CD14-positive monocyte (primary cell): ENCODE measurements at regions not wholly inside any gene's neighbourhood (a gene's known extent, or its start where the extent isn't known, plus 50 kb on each side); places are given as distances from the start of the nearest gene placed in this dataset.

ENCODE experiments used
- DNase-seq, 3 donors: peaks; one replicate each; pipeline ENCODE4 v3.0.0-alpha.2; 2011 to 2022
- H2AFZ ChIP-seq: 2 replicates; pipeline ENCODE4 v1.6.0; 2012; ENCODE audit warnings: mild to moderate bottlenecking, low read depth, low read length, inconsistent platforms; ENCODE audit not compliant: insufficient read depth, poor library complexity, severe bottlenecking
- H3K27ac ChIP-seq, 2 donors: 1 replicate in 1 of 2; 2 replicates in 1 of 2; pipeline ENCODE4 v1.5.1; 2012 to 2013; ENCODE audit warnings: low read length in 2 of 2, control low read depth in 1 of 2, inconsistent platforms in 1 of 2, low read depth in 1 of 2, mild to moderate bottlenecking in 1 of 2
- H3K27me3 ChIP-seq, 2 donors: one replicate each; pipeline versions ENCODE4 v1.6.0 to v1.6.1; 2011 to 2013; ENCODE audit warnings: low read length in 2 of 2; ENCODE audit not compliant: control insufficient read depth in 2 of 2, insufficient read depth in 2 of 2
- H3K36me3 ChIP-seq, 2 donors: replicated peaks in 1 of 2; 1 replicate in 1 of 2; 2 replicates in 1 of 2; pipeline versions ENCODE4 v1.5.1 to v1.6.1; 2012 to 2013; ENCODE audit warnings: low read length in 2 of 2, control low read depth in 1 of 2, inconsistent platforms in 1 of 2, mild to moderate bottlenecking in 1 of 2; ENCODE audit not compliant: insufficient read depth in 2 of 2, control insufficient read depth in 1 of 2
- H3K4me1 ChIP-seq, 2 donors: 1 replicate in 1 of 2; 2 replicates in 1 of 2; pipeline versions ENCODE4 v1.5.1 to v1.6.1; 2012 to 2013; ENCODE audit warnings: low read length in 2 of 2, control low read depth in 1 of 2, inconsistent platforms in 1 of 2, mild to moderate bottlenecking in 1 of 2, moderate library complexity in 1 of 2; ENCODE audit not compliant: insufficient read depth in 2 of 2, control insufficient read depth in 1 of 2
- H3K4me2 ChIP-seq: replicated peaks from 2 replicates; pipeline ENCODE3; 2012; ENCODE audit warnings: low read length, moderate library complexity, mild to moderate bottlenecking; ENCODE audit not compliant: poor library complexity, severe bottlenecking; ENCODE audit errors: extremely low read depth
- H3K4me3 ChIP-seq, 3 experiments: fragments of 200-600 bp in 1 of 3; sonication (generic) in 1 of 3; replicated peaks in 1 of 3; 1 replicate in 2 of 3; 2 replicates in 1 of 3; pipeline ENCODE4 v1.5.1; 2011 to 2013; ENCODE audit warnings: low read length in 3 of 3, mild to moderate bottlenecking in 3 of 3, control low read depth in 2 of 3, low read depth in 2 of 3, inconsistent platforms in 1 of 3, moderate library complexity in 1 of 3
- H3K79me2 ChIP-seq: 2 replicates; pipeline ENCODE4 v1.6.0; 2012; ENCODE audit warnings: mild to moderate bottlenecking, control low read depth, inconsistent platforms, low read length, moderate library complexity; ENCODE audit not compliant: insufficient read depth
- H3K9ac ChIP-seq: 2 replicates; pipeline ENCODE4 v1.6.0; 2017; ENCODE audit warnings: low read length, mild to moderate bottlenecking; ENCODE audit not compliant: insufficient read depth, poor library complexity, severe bottlenecking
- H3K9me3 ChIP-seq, 2 donors: replicated peaks in 1 of 2; 1 replicate in 1 of 2; 2 replicates in 1 of 2; pipeline versions ENCODE4 v1.5.1 to v1.6.1; 2012 to 2013; ENCODE audit warnings: low read length in 2 of 2, control low read depth in 1 of 2; ENCODE audit not compliant: control insufficient read depth in 1 of 2, insufficient read depth in 1 of 2
- H4K20me1 ChIP-seq: 2 replicates; pipeline ENCODE4 v1.6.0; 2012; ENCODE audit warnings: mild to moderate bottlenecking, low read length, control low read depth, moderate library complexity; ENCODE audit not compliant: insufficient read depth
- H3K27ac Mint-ChIP-seq, 7 donors: one replicate each; pipeline ENCODE4 v1.8.0; 2020; ENCODE audit warnings: mild to moderate bottlenecking in 7 of 7, mixed read lengths in 7 of 7, moderate library complexity in 6 of 7, inconsistent platforms in 2 of 7
- H3K27me3 Mint-ChIP-seq, 3 donors: one replicate each; pipeline ENCODE4 v1.8.0; 2021 to 2022; ENCODE audit warnings: low read depth in 3 of 3, mild to moderate bottlenecking in 3 of 3, mixed read lengths in 3 of 3, moderate library complexity in 3 of 3, inconsistent platforms in 1 of 3
- H3K36me3 Mint-ChIP-seq, 2 donors: one replicate each; pipeline ENCODE4 v1.8.0; 2020; ENCODE audit warnings: mixed read lengths in 2 of 2, inconsistent platforms in 1 of 2, mild to moderate bottlenecking in 1 of 2
- H3K4me1 Mint-ChIP-seq: one replicate; pipeline ENCODE4 v1.8.0; 2020; ENCODE audit warnings: mild to moderate bottlenecking, mixed read lengths
- H3K4me3 Mint-ChIP-seq, 2 donors: one replicate each; pipeline ENCODE4 v1.8.0; 2020; ENCODE audit warnings: mild to moderate bottlenecking in 2 of 2, mixed read lengths in 2 of 2, moderate library complexity in 1 of 2
- H3K9me3 Mint-ChIP-seq, 7 donors: one replicate each; pipeline ENCODE4 v1.8.0; 2020 to 2022; ENCODE audit warnings: mixed read lengths in 7 of 7, mild to moderate bottlenecking in 6 of 7, moderate library complexity in 6 of 7, inconsistent platforms in 2 of 7
- CTCF ChIP-seq: fragments of 200-600 bp; IDR thresholded peaks from one replicate; pipeline ENCODE4 v1.8.0; 2022; ENCODE audit warnings: antibody characterized with exemption, mild to moderate bottlenecking
- WGBS: methylation state at CpG from one replicate; pipeline ENCODE4 v1.1.5; 2013; ENCODE audit warnings: missing lambda C conversion rate; ENCODE audit not compliant: insufficient coverage; 5-methylcytosine and 5-hydroxymethylcytosine counted together
- intact Hi-C, 2 donors: fragments of 100-400 bp; cut with micrococcal nuclease; formaldehyde crosslinking; loops; one replicate each; pipeline versions ENCODE4 v1.15.0 to v1.15.1; 2023

- no peaks in the 10 kb centered on the region for H3K4me1 ChIP-seq
- H3K4me2 ChIP-seq, result no peak overlapping the region
- no peak overlapping the region for H2AFZ ChIP-seq
- no peaks in the 10 kb centered on the region for H3K79me2 ChIP-seq
- no peaks in the 10 kb centered on the region for H3K36me3 ChIP-seq
- H3K9me3 ChIP-seq, result peaks cover 0 to 4% of the 10 kb centered on the region in 2 donors
- no peaks in the 10 kb centered on the region for H3K36me3 Mint-ChIP-seq
- peaks cover 0 to 2% (median 0%) of the 10 kb centered on the region in 3 donors for H3K27me3 Mint-ChIP-seq
- no peaks in the 10 kb centered on the region for H4K20me1 ChIP-seq
- intact Hi-C loops, result no loop called here
- no peak for TF ChIP-seq CTCF
- H3K4me1 Mint-ChIP-seq, result no peaks in the 10 kb centered on the region
- no peak overlapping the region for H3K27ac ChIP-seq
- no peak overlapping the region for H3K27ac Mint-ChIP-seq
- H3K27me3 ChIP-seq, result no peaks in the 10 kb centered on the region
- H3K4me3 ChIP-seq, result no peak overlapping the region
- WGBS, result 100% methylated on average over 1 of the region's 3 CpGs
- no peak overlapping the region for H3K4me3 Mint-ChIP-seq
- H3K9ac ChIP-seq, result no peak overlapping the region
- H3K9me3 Mint-ChIP-seq, result peaks cover 2 to 18% (median 12%) of the 10 kb centered on the region in 7 donors
- DNase-seq, result no peak
These were observed 211.4 kb upstream of the DDX18 start for GRCh38 chr2:117603060-117603459.

- Histone ChIP-seq H4K20me1 (no peaks in the 10 kb centered on the region), H3K4me3 (no peak overlapping the region), H3K36me3 (no peaks in the 10 kb centered on the region), H3K4me1 (no peaks in the 10 kb centered on the region), H3K9ac (no peak overlapping the region), H2AFZ (no peak overlapping the region), H3K27me3 (no peaks in the 10 kb centered on the region), H3K27ac (no peak overlapping the region), H3K79me2 (no peaks in the 10 kb centered on the region), H3K4me2 (no peak overlapping the region), H3K9me3 (peaks cover 0 to 6% of the 10 kb centered on the region in 2 donors)
- Mint-ChIP-seq H3K4me3 (no peak overlapping the region), H3K27ac (no peak overlapping the region), H3K4me1 (no peaks in the 10 kb centered on the region), H3K9me3 (peaks cover 0 to 18% (median 12%) of the 10 kb centered on the region in 7 donors), H3K36me3 (no peaks in the 10 kb centered on the region), H3K27me3 (peaks cover 0 to 2% (median 0%) of the 10 kb centered on the region in 3 donors)
- 86% methylated on average over 4 of the region's 5 CpGs for WGBS
- intact Hi-C loops, result no loop called here
- no peak for TF ChIP-seq CTCF
- no peak for DNase-seq
These were observed 210.9 kb upstream of the DDX18 start for GRCh38 chr2:117603567-117603966.
